ENCODE measurements at regions not wholly inside any gene's neighbourhood (a gene's known extent, or its start where the extent isn't known, plus 50 kb on each side); places are given as distances from the start of the nearest gene placed in this dataset.

- TF ChIP-seq CTCF (IDR thresholded peaks at IDR 0.05): no peak
Measured at GRCh38 chr6:87763901-87764300, 61.9 kb upstream of the AKIRIN2 start.

GRCh38 chr6:87763276-87763675 is 61.2 kb upstream of the AKIRIN2 start:
- TF ChIP-seq CTCF (IDR thresholded peaks at IDR 0.05): no peak

GRCh38 chr6:87762116-87762515 is 60.1 kb upstream of the AKIRIN2 start:
- TF ChIP-seq CTCF (IDR thresholded peaks at IDR 0.05): no peak

- no peak for TF ChIP-seq CTCF (IDR thresholded peaks at IDR 0.05)
Measured at GRCh38 chr6:87757792-87758191, 55.8 kb upstream of the AKIRIN2 start.

- TF ChIP-seq CTCF (IDR thresholded peaks at IDR 0.05): no peak
Measured at GRCh38 chr6:87756858-87757257, 54.8 kb upstream of the AKIRIN2 start.

- TF ChIP-seq CTCF (IDR thresholded peaks at IDR 0.05): no peak
Measured at GRCh38 chr6:87755708-87756671, 54.0 kb upstream of the AKIRIN2 start.

GRCh38 chr6:87754828-87755227 is 52.8 kb upstream of the AKIRIN2 start:
- no peak for TF ChIP-seq CTCF (IDR thresholded peaks at IDR 0.05)

Data from LNCAP (cell line).